H1 (cell line): ENCODE measurements at regions not wholly inside any gene's neighbourhood (a gene's known extent, or its start where the extent isn't known, plus 50 kb on each side); places are given as distances from the start of the nearest gene placed in this dataset.

Experiments
- CTCF ChIA-PET: fragments of 300-600 bp; sonication (Branson Sonifier 250); formaldehyde crosslinking; loops from one replicate; lab custom pipeline; 2021; ENCODE audit not compliant: partially characterized antibody; lab: Charles Lee
- POLR2A ChIA-PET: fragments of 300-600 bp; sonication (Branson Sonifier 250); formaldehyde crosslinking; loops from one replicate; lab custom pipeline; 2021; ENCODE audit warnings: inconsistent platforms; ENCODE audit not compliant: partially characterized antibody; lab: Charles Lee
- DNase-seq, 2 experiments: peaks; one replicate each; pipeline versions ENCODE4 v3.0.0 to v3.0.0-alpha.2; 2010 to 2022; ENCODE audit warnings: low spot score in 2 of 2, low read depth in 1 of 2, mixed read lengths in 1 of 2
- FAIRE-seq: peaks from 2 replicates; lab custom pipeline; 2011; peaks lifted over from hg19 to GRCh38; lab: Jason Lieb, UNC
- H2AFZ ChIP-seq: 2 replicates; pipeline ENCODE4 v1.8.1; 2012; ENCODE audit warnings: low read length, inconsistent platforms
- H2AK5ac ChIP-seq: 2 replicates; pipeline ENCODE4 v1.6.1; 2013; ENCODE audit warnings: low read depth, low read length
- H2BK120ac ChIP-seq: replicated peaks from 2 replicates; pipeline ENCODE3; 2013; ENCODE audit warnings: low read depth, low read length, inconsistent platforms
- H2BK12ac ChIP-seq: 2 replicates; pipeline ENCODE4 v1.6.1; 2013; ENCODE audit warnings: low read depth, low read length
- H2BK15ac ChIP-seq: 2 replicates; pipeline ENCODE4 v1.6.1; 2013; ENCODE audit warnings: low read length
- H2BK20ac ChIP-seq: 2 replicates; pipeline ENCODE4 v1.6.1; 2013; ENCODE audit warnings: low read length
- H2BK5ac ChIP-seq: 2 replicates; pipeline ENCODE4 v1.6.1; 2013; ENCODE audit warnings: low read depth, low read length
- H3K14ac ChIP-seq: 2 replicates; pipeline ENCODE4 v1.6.1; 2013; ENCODE audit warnings: inconsistent platforms; ENCODE audit not compliant: insufficient read length
- H3K18ac ChIP-seq: 2 replicates; pipeline ENCODE4 v1.6.1; 2013; ENCODE audit warnings: low read length; ENCODE audit errors: extremely low read depth
- H3K23ac ChIP-seq: 2 replicates; pipeline ENCODE4 v1.6.1; 2013; ENCODE audit warnings: inconsistent platforms; ENCODE audit not compliant: insufficient read length
- H3K23me2 ChIP-seq: 2 replicates; pipeline ENCODE4 v1.6.1; 2013; ENCODE audit warnings: low read depth, low read length
- H3K27ac ChIP-seq: 2 replicates; pipeline ENCODE4 v1.6.1; 2011; ENCODE audit warnings: low read depth, low read length, inconsistent platforms
- H3K27me3 ChIP-seq, 4 experiments: replicated peaks in 1 of 4; 1 replicate in 1 of 4; 2 replicates in 3 of 4; pipeline versions ENCODE4 v1.6.1 to v1.8.1; 2011 to 2013; ENCODE audit warnings: low read length in 3 of 4, mild to moderate bottlenecking in 3 of 4, inconsistent platforms in 2 of 4, mixed read lengths in 2 of 4, moderate library complexity in 1 of 4; ENCODE audit not compliant: control insufficient read depth in 3 of 4, insufficient read depth in 3 of 4; ENCODE audit errors: extremely low read depth in 1 of 4
- H3K36me3 ChIP-seq, 4 experiments: 2 replicates each; pipeline versions ENCODE4 v1.6.1 to v1.8.1; 2011 to 2013; ENCODE audit warnings: mild to moderate bottlenecking in 4 of 4, low read length in 3 of 4, moderate library complexity in 2 of 4, control low read depth in 1 of 4, inconsistent platforms in 1 of 4; ENCODE audit not compliant: insufficient read depth in 4 of 4, control insufficient read depth in 2 of 4
- H3K4ac ChIP-seq: replicated peaks from 2 replicates; pipeline ENCODE3; 2013; ENCODE audit warnings: low read length, low read depth, mixed read lengths, inconsistent platforms; ENCODE audit not compliant: insufficient read length
- H3K4me1 ChIP-seq, 4 experiments: replicated peaks in 1 of 4; 1 replicate in 1 of 4; 2 replicates in 3 of 4; pipeline versions ENCODE4 v1.6.1 to v1.8.1; 2011 to 2013; ENCODE audit warnings: low read length in 3 of 4, inconsistent platforms in 2 of 4, mixed read lengths in 1 of 4; ENCODE audit not compliant: insufficient read depth in 4 of 4, control insufficient read depth in 3 of 4
- H3K4me2 ChIP-seq, 2 experiments: 2 replicates each; pipeline versions ENCODE4 v1.6.1 to v1.8.1; 2011 to 2013; ENCODE audit warnings: low read depth in 2 of 2, low read length in 2 of 2, control low read depth in 1 of 2, inconsistent platforms in 1 of 2, mild to moderate bottlenecking in 1 of 2; ENCODE audit not compliant: insufficient read depth in 1 of 2
- H3K4me3 ChIP-seq, 4 experiments: fragments of 200-600, 300-600 bp in 1 of 4; sonication (generic), shearing (Covaris generic), sonication (Bioruptor Twin) in 1 of 4; 2 replicates each; pipeline versions ENCODE4 v1.5.1 to v1.8.1; 2011 to 2016; ENCODE audit warnings: low read length in 4 of 4, low read depth in 3 of 4, control low read depth in 2 of 4, inconsistent platforms in 2 of 4, mild to moderate bottlenecking in 2 of 4, mixed read lengths in 1 of 4, moderate library complexity in 1 of 4; ENCODE audit not compliant: insufficient read depth in 2 of 4; ENCODE audit errors: extremely low read depth in 1 of 4
- H3K56ac ChIP-seq: replicated peaks from 2 replicates; pipeline ENCODE3; 2013; ENCODE audit warnings: low read depth, mild to moderate bottlenecking, mixed read lengths, low read length, inconsistent platforms; ENCODE audit not compliant: insufficient read length
- H3K79me1 ChIP-seq: 2 replicates; pipeline ENCODE4 v1.6.1; 2013; ENCODE audit warnings: low read depth, low read length, control low read depth
- H3K79me2 ChIP-seq, 2 experiments: 2 replicates each; pipeline versions ENCODE4 v1.6.1 to v1.8.1; 2012 to 2013; ENCODE audit warnings: low read length in 2 of 2, mild to moderate bottlenecking in 2 of 2, inconsistent platforms in 1 of 2; ENCODE audit not compliant: insufficient read depth in 2 of 2, control insufficient read depth in 1 of 2
- H3K9ac ChIP-seq, 4 experiments: replicated peaks in 1 of 4; 1 replicate in 1 of 4; 2 replicates in 3 of 4; pipeline versions ENCODE4 v1.6.1 to v1.8.1; 2011 to 2013; ENCODE audit warnings: low read depth in 3 of 4, low read length in 3 of 4, control low read depth in 2 of 4, mild to moderate bottlenecking in 2 of 4, moderate library complexity in 2 of 4, inconsistent platforms in 1 of 4; ENCODE audit errors: extremely low read depth in 1 of 4
- H3K9me3 ChIP-seq, 2 experiments: 2 replicates each; pipeline versions ENCODE4 v1.6.1 to v1.8.1; 2012 to 2013; ENCODE audit warnings: mild to moderate bottlenecking in 2 of 2, moderate library complexity in 2 of 2, control low read depth in 1 of 2, inconsistent platforms in 1 of 2, low read depth in 1 of 2, low read length in 1 of 2, mixed read lengths in 1 of 2; ENCODE audit not compliant: insufficient read depth in 2 of 2
- H4K20me1 ChIP-seq, 2 experiments: replicated peaks in 1 of 2; 2 replicates each; pipeline versions ENCODE3 to v1.8.1; 2011 to 2013; ENCODE audit warnings: inconsistent platforms in 2 of 2, low read length in 2 of 2, mild to moderate bottlenecking in 1 of 2; ENCODE audit not compliant: insufficient read depth in 2 of 2, control insufficient read depth in 1 of 2
- H4K5ac ChIP-seq: 2 replicates; pipeline ENCODE4 v1.6.1; 2013; ENCODE audit warnings: low read length, low read depth, mixed read lengths, inconsistent platforms; ENCODE audit not compliant: insufficient read length
- H4K8ac ChIP-seq: 2 replicates; pipeline ENCODE4 v1.8.0; 2013; ENCODE audit warnings: mild to moderate bottlenecking, moderate library complexity, low read length, inconsistent platforms; ENCODE audit not compliant: insufficient read depth; ENCODE audit errors: extremely low read depth
- H4K91ac ChIP-seq: replicated peaks from 2 replicates; pipeline ENCODE3; 2013; ENCODE audit warnings: low read length, mixed read lengths, inconsistent platforms; ENCODE audit not compliant: insufficient read length
- ASH2L ChIP-seq: fragments of 200-600, 300-600 bp; sonication (generic); IDR thresholded peaks from one replicate; pipeline ENCODE4 v1.7.1; 2017; ENCODE audit warnings: low read length
- CBX8 ChIP-seq: fragments of 300-800, 300-1000 bp; sonication (generic); IDR thresholded peaks from 2 replicates; pipeline ENCODE4 v1.7.1; 2016; ENCODE audit warnings: low read depth, low read length, borderline replicate concordance
- CHD1 ChIP-seq: IDR thresholded peaks from 2 replicates; pipeline ENCODE4 v1.6.1; 2012; ENCODE audit warnings: low read depth, low read length, improper control_type of control experiment
- GABPA ChIP-seq: IDR thresholded peaks from 2 replicates; pipeline ENCODE4 v1.6.1; 2011; ENCODE audit warnings: mild to moderate bottlenecking, low read length, moderate library complexity, borderline replicate concordance; ENCODE audit not compliant: insufficient read depth
- KDM1A ChIP-seq: fragments of 200-600, 300-600 bp; sonication (generic); IDR thresholded peaks from 2 replicates; pipeline ENCODE4 v1.7.1; 2016; ENCODE audit warnings: mild to moderate bottlenecking, low read length, borderline replicate concordance
- KDM5A ChIP-seq: fragments of 200-600 bp; IDR thresholded peaks from 2 replicates; pipeline ENCODE4 v1.7.1; 2012; ENCODE audit warnings: mild to moderate bottlenecking, low read length, inconsistent platforms, mixed read lengths
- MAX ChIP-seq: IDR thresholded peaks from 2 replicates; pipeline ENCODE4 v1.6.1; 2012; ENCODE audit warnings: inconsistent platforms
- NRF1 ChIP-seq: IDR thresholded peaks from 2 replicates; pipeline ENCODE4 v1.6.1; 2011; ENCODE audit warnings: mild to moderate bottlenecking, low read depth, low read length, improper control_type of control experiment
- POLR2AphosphoS5 ChIP-seq: IDR thresholded peaks from 2 replicates; pipeline ENCODE4 v1.6.1; 2011; ENCODE audit warnings: low read depth, low read length
- RAD21 ChIP-seq, 2 experiments: IDR thresholded peaks in 1 of 2; conservative IDR thresholded peaks in 1 of 2; 2 replicates each; pipeline ENCODE4 v1.6.1; 2011; ENCODE audit warnings: low read depth in 2 of 2, low read length in 2 of 2, improper control_type of control experiment in 1 of 2, inconsistent platforms in 1 of 2, mild to moderate bottlenecking in 1 of 2, moderate library complexity in 1 of 2
- RFX5 ChIP-seq: IDR thresholded peaks from 2 replicates; pipeline ENCODE4 v1.6.1; 2011; ENCODE audit warnings: low read depth, low read length, improper control_type of control experiment, borderline replicate concordance
- SIRT6 ChIP-seq: IDR thresholded peaks from one replicate; pipeline ENCODE4 v1.7.1; 2012; ENCODE audit warnings: low read length, inconsistent platforms
- SP1 ChIP-seq: IDR thresholded peaks from 2 replicates; pipeline ENCODE4 v1.6.1; 2011; ENCODE audit warnings: low read depth, low read length
- TCF12 ChIP-seq: IDR thresholded peaks from 2 replicates; pipeline ENCODE4 v1.6.1; 2011; ENCODE audit warnings: low read depth, mild to moderate bottlenecking, low read length
- YY1 ChIP-seq: IDR thresholded peaks from 2 replicates; pipeline ENCODE4 v1.6.1; 2011; ENCODE audit warnings: low read depth, mild to moderate bottlenecking, low read length
- ZNF274 ChIP-seq: IDR thresholded peaks from 2 replicates; pipeline ENCODE4 v1.7.0; 2012; ENCODE audit warnings: low read length, borderline replicate concordance; ENCODE audit errors: extremely low read depth
- WGBS, 2 experiments: shearing (Covaris generic) in 1 of 2; methylation state at CpG; one replicate each; pipeline versions ENCODE4 v1.1.6 to v1.1.7; 2013 to 2015; ENCODE audit warnings: low lambda C conversion rate in 2 of 2, mixed read lengths in 2 of 2, inconsistent platforms in 1 of 2, low coverage in 1 of 2, missing lambda C conversion rate in 1 of 2; ENCODE audit not compliant: insufficient replicate concordance in 2 of 2, insufficient coverage in 1 of 2, insufficient read length in 1 of 2; ENCODE audit errors: extremely low coverage in 1 of 2, missing lambda C conversion rate in 1 of 2; 5-methylcytosine and 5-hydroxymethylcytosine counted together

- H3K23ac ChIP-seq, result no peak overlapping the region
- H2BK5ac ChIP-seq, result no peak overlapping the region
- H3K79me2 ChIP-seq, result no peaks in the 10 kb centered on the region
- no peaks in the 10 kb centered on the region for H3K9me3 ChIP-seq
- no peak overlapping the region for H3K18ac ChIP-seq
- H4K91ac ChIP-seq, result no peak overlapping the region
- H4K5ac ChIP-seq, result no peak overlapping the region
- H3K56ac ChIP-seq, result no peak overlapping the region
- no peaks in the 10 kb centered on the region for H3K4me1 ChIP-seq
- H4K8ac ChIP-seq, result no peak overlapping the region
- no peak overlapping the region for H3K27ac ChIP-seq
- no peak overlapping the region for H3K4me3 ChIP-seq
- H3K9ac ChIP-seq, result no peak overlapping the region
- H4K20me1 ChIP-seq, result no peaks in the 10 kb centered on the region
- H3K27me3 ChIP-seq, result no peaks in the 10 kb centered on the region
- no peak overlapping the region for H3K4ac ChIP-seq
- H3K23me2 ChIP-seq, result no peaks in the 10 kb centered on the region
- H2BK20ac ChIP-seq, result no peak overlapping the region
- no peak overlapping the region for H2BK15ac ChIP-seq
- no peak overlapping the region for H2AFZ ChIP-seq
- no peak overlapping the region for H2BK12ac ChIP-seq
- H3K36me3 ChIP-seq, result no peaks in the 10 kb centered on the region
- FAIRE-seq, result no peak
- H3K14ac ChIP-seq, result no peak overlapping the region
- no peak overlapping the region for H2AK5ac ChIP-seq
- ChIA-PET POLR2A (no interaction called here), CTCF (interaction anchor here (0.6 to 2.1 kb wide), 2 partner anchors 10 to 14 kb away, joined by 3 to 13 read pairs; no protein-coding TSS in a partner anchor)
- H3K4me2 ChIP-seq, result no peak overlapping the region
- H2BK120ac ChIP-seq, result no peak overlapping the region
- 94% methylated on average over 3 of the region's 3 CpGs; no CpG with 5 or more reads in 1 of the 2 experiments for WGBS, 2 experiments
- H3K79me1 ChIP-seq, result no peaks in the 10 kb centered on the region
- DNase-seq, result no peak
- TF ChIP-seq GABPA, result no peak
- no peak for TF ChIP-seq TCF12
- TF ChIP-seq ZNF274, result no peak
- TF ChIP-seq RFX5, result no peak
- no peak for TF ChIP-seq CBX8
- no peak for TF ChIP-seq ASH2L
- TF ChIP-seq SIRT6, result no peak
- no peak for TF ChIP-seq MAX
- no peak for TF ChIP-seq SP1
- TF ChIP-seq CHD1, result no peak
- no peak for TF ChIP-seq POLR2AphosphoS5
- no peak for TF ChIP-seq YY1
- TF ChIP-seq KDM1A, result no peak
- no peak for TF ChIP-seq NRF1
- no peak for TF ChIP-seq RAD21 (IDR thresholded peaks at IDR 0.05 in 1 of 2, conservative IDR thresholded peaks at IDR 0.05 in 1 of 2; ENCODE audit: low read depth in 2 of 2, low read length in 2 of 2)
- no peak for TF ChIP-seq KDM5A
Measured at GRCh38 chr1:177443003-177443402, 272.2 kb downstream of the BRINP2 start.
